ENCODE measurements at regions not wholly inside any gene's neighbourhood (a gene's known extent, or its start where the extent isn't known, plus 50 kb on each side); places are given as distances from the start of the nearest gene placed in this dataset.
"Not testable (repeated sequence)": the region's sequence is repeated elsewhere in the genome, so short reads cannot be mapped to it uniquely, and the experiment has no call there.

DNA sequence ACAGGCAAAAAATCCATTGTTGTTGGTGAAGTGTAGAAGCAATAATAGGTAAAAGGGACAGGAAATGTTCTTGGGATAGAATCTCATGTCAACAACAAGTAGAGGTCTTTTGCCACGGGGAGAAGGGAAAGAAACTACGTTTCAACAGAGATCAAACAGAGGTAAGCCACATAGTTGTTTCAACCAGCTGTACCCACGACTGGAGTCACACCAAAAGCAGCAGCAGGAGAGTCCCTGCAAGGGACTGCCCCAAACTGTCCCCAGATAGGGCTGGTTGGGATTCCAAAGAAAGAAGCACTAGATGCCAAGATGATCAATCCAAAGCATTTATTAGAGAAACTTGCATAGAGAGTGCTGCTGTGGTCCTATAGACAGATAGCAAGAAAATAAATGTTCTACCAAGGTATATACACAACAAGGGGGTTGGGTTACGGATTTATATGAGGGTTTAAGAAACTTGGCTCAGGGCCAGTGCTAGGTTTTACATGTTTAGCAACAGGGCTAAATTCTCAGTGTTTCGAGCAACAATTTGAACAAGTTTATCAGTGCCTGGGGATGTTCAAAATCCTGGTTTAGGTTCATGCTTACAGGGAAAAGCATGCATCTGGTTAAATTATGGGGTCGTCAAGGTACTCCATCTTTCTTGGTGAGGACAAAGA, 466.5 kb downstream of the MMUT start:
- Mint-ChIP-seq H3K36me3 (ENCODE audit: low read depth) (no peaks in the 10 kb centered on the region), H3K4me1 (no peaks in the 10 kb centered on the region), H3K9me3 (no peaks in the 10 kb centered on the region), H3K27ac (no peak overlapping the region), H3K27me3 (ENCODE audit: low read depth) (no peaks in the 10 kb centered on the region), H3K4me3 (no peak overlapping the region)
- TF ChIP-seq, protein P1, sequence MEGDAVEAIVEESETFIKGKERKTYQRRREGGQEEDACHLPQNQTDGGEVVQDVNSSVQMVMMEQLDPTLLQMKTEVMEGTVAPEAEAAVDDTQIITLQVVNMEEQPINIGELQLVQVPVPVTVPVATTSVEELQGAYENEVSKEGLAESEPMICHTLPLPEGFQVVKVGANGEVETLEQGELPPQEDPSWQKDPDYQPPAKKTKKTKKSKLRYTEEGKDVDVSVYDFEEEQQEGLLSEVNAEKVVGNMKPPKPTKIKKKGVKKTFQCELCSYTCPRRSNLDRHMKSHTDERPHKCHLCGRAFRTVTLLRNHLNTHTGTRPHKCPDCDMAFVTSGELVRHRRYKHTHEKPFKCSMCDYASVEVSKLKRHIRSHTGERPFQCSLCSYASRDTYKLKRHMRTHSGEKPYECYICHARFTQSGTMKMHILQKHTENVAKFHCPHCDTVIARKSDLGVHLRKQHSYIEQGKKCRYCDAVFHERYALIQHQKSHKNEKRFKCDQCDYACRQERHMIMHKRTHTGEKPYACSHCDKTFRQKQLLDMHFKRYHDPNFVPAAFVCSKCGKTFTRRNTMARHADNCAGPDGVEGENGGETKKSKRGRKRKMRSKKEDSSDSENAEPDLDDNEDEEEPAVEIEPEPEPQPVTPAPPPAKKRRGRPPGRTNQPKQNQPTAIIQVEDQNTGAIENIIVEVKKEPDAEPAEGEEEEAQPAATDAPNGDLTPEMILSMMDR (IDR thresholded peaks at IDR 0.05; ENCODE audit: unreplicated experiment in 3 of 3) = no peak

DNA sequence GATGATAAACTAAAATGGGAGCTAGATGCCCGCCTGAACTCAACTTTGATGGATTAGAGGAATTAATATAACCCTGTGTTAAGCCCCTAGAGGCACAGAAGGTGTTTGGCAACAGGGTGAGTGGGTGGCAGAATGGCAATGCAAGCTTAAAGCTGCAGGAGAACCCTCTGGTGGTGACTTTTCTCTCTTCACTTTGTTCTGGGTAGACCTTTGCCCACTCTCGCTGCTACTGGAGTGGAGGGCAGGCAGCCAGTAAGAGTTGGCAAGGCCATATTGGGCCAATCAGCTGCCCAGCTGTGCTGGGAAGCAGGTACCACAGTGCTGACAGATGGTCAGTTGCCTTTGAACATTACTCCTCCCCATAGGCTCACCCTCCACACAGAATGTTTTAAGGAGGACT, 468.2 kb downstream of the MMUT start:
- Mint-ChIP-seq H3K27me3 (ENCODE audit: low read depth) (no peaks in the 10 kb centered on the region), H3K4me1 (no peaks in the 10 kb centered on the region), H3K9me3 (no peaks in the 10 kb centered on the region), H3K27ac (no peak overlapping the region), H3K36me3 (ENCODE audit: low read depth) (no peaks in the 10 kb centered on the region), H3K4me3 (no peak overlapping the region)
- TF ChIP-seq, protein P1 (IDR thresholded peaks at IDR 0.05; ENCODE audit: unreplicated experiment in 3 of 3) = no peak

DNA sequence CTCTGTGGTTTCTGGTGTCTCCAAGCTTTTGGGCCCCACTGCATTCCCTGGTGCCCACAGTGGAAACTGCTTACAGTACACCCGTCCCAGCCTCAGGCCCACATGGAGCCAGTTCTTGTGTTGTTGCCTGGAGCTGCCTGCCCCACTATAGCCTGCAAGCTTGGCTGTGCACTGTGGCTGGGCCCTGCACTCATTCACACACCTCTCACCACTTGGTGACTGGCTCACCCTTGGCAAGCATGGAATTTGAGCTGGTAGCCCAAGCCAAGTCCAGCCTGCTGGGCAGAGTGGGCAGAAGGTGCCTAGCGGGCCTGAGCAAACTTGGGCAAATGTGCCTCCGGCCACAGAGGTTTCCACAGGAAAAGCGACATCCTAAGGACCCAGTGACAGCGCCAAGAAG, 472.3 kb downstream of the MMUT start:
- Mint-ChIP-seq H3K27me3 (ENCODE audit: low read depth) (no peaks in the 10 kb centered on the region), H3K4me3 (no peak overlapping the region), H3K4me1 (no peaks in the 10 kb centered on the region), H3K9me3 (peaks cover 10% of the 10 kb centered on the region), H3K36me3 (ENCODE audit: low read depth) (no peaks in the 10 kb centered on the region), H3K27ac (no peak overlapping the region)
- TF ChIP-seq, protein P1 (IDR thresholded peaks at IDR 0.05; ENCODE audit: unreplicated experiment in 3 of 3) = no peak

DNA sequence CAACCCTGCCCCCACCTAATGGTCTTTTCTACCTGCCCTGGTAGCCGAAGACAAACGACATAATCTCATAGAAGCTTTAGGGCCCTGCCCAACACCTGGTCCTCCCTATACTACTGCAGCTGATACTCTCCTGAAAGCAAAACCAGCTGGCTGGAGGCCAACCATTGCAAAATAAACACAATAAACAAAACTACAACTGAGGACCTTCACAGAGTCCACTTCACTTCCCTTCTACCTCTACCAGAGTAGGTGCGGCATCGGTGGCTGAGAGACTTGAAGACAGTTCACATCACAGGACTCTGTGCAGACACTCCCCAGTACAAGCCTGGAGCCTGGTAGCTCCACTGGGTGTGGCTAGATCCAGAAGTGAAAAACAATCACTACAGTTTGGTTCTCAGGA, 476.2 kb downstream of the MMUT start:
- Mint-ChIP-seq H3K4me3 (no peak overlapping the region), H3K27me3 (ENCODE audit: low read depth) (no peaks in the 10 kb centered on the region), H3K9me3 (peaks cover 10% of the 10 kb centered on the region), H3K36me3 (ENCODE audit: low read depth) (no peaks in the 10 kb centered on the region), H3K4me1 (no peaks in the 10 kb centered on the region), H3K27ac (no peak overlapping the region)
- TF ChIP-seq, protein P1 (IDR thresholded peaks at IDR 0.05; ENCODE audit: unreplicated experiment in 3 of 3) = no peak

DNA sequence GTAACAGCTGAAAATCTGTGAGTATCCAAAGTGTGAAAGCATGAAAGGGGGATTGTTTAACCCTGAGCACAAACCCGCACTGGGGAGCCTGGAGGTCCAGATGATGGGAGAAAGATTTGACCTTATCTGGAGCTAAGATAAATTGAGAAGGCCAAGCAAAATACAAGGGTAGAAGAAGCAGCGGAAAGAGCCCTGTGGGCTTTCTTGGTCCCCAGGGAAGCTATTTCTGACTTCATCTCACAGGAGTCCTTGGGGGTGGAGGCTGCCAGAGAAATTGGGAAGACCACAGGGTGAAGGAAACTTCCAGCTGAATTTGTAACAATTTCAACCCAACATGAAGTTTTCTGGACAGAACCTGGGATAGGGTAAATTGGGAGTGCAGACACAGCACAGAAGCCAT, 476.9 kb downstream of the MMUT start:
- Mint-ChIP-seq H3K36me3 (ENCODE audit: low read depth) (no peaks in the 10 kb centered on the region), H3K4me3 (no peak overlapping the region), H3K4me1 (no peaks in the 10 kb centered on the region), H3K9me3 (peaks cover 10% of the 10 kb centered on the region), H3K27me3 (ENCODE audit: low read depth) (no peaks in the 10 kb centered on the region), H3K27ac (no peak overlapping the region)
- TF ChIP-seq, protein P1 (IDR thresholded peaks at IDR 0.05; ENCODE audit: unreplicated experiment in 3 of 3) = no peak

DNA sequence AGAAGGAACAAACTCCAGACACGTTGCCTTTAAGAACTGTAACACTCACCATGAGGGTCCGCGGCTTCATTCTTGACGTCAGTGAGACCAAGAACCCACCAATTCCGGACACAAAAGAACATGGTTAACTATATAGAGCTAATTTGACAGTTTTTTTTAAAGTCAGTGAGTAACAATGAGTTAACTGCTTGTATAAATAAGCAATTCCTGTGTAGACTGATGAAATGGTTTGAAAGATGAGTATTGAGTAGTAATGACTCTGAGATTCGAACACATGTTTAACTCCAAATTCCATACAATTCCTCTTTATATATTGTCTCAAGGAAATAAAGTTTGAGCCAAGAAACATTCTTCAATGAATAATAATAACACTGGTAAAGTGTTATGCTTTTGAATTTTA, 478.0 kb downstream of the MMUT start:
- Mint-ChIP-seq H3K36me3 (ENCODE audit: low read depth) (no peaks in the 10 kb centered on the region), H3K4me1 (no peaks in the 10 kb centered on the region), H3K9me3 (peaks cover 10% of the 10 kb centered on the region), H3K27ac (no peak overlapping the region), H3K27me3 (ENCODE audit: low read depth) (no peaks in the 10 kb centered on the region), H3K4me3 (no peak overlapping the region)
- TF ChIP-seq, protein P1 (IDR thresholded peaks at IDR 0.05; ENCODE audit: unreplicated experiment in 3 of 3) = no peak

DNA sequence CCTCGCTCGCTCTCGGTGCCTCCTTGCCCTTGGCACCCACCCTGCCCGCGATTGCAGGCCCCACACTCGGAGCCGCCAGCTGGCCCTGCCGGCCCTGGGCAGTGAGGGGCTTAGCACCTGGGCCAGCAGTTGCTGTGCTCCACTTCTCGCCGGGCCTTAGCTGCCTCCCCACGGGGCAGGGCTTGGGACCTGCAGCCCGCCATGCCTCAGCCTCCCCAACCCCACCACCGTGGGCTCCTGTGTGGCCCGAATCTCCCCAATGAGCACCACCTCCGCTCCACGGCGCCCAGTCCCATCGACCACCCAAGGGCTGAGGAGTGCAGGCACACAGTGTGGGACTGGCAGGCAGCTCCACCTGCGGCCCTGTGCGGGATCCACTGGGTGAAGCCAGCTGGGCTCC, 479.1 kb downstream of the MMUT start:
- not testable (repeated sequence) for H3K9me3 Mint-ChIP-seq; H3K4me1 Mint-ChIP-seq; H3K4me3 Mint-ChIP-seq; H3K27me3 Mint-ChIP-seq (ENCODE audit: low read depth); H3K27ac Mint-ChIP-seq; H3K36me3 Mint-ChIP-seq (ENCODE audit: low read depth)

Data from nephron (organoid).